ENCODE measurements at regions not wholly inside any gene's neighbourhood (a gene's known extent, or its start where the extent isn't known, plus 50 kb on each side); places are given as distances from the start of the nearest gene placed in this dataset.

DNA sequence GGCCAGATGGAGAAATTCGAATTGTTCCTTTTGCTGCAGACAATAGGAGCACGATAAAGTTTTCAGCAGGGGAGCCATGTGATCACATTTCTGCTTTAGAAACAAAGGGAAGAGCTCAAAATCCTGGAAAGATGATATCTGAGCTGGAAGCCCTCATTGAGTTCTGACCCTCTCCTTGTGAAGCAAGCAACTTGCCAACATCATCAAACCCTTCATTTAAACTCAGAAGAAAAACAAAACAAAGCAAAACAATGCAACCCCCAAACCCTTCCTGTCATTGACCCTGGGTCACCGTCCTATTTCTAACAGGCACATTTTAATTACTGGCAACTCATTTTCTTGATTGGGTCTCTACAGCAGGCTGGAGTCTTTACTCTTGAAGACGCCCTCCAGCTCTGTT lies 198.3 kb upstream of the ZNF32 start:
- TF ChIP-seq, protein P1, sequence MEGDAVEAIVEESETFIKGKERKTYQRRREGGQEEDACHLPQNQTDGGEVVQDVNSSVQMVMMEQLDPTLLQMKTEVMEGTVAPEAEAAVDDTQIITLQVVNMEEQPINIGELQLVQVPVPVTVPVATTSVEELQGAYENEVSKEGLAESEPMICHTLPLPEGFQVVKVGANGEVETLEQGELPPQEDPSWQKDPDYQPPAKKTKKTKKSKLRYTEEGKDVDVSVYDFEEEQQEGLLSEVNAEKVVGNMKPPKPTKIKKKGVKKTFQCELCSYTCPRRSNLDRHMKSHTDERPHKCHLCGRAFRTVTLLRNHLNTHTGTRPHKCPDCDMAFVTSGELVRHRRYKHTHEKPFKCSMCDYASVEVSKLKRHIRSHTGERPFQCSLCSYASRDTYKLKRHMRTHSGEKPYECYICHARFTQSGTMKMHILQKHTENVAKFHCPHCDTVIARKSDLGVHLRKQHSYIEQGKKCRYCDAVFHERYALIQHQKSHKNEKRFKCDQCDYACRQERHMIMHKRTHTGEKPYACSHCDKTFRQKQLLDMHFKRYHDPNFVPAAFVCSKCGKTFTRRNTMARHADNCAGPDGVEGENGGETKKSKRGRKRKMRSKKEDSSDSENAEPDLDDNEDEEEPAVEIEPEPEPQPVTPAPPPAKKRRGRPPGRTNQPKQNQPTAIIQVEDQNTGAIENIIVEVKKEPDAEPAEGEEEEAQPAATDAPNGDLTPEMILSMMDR (IDR thresholded peaks at IDR 0.05) = no peak
- TF ChIP-seq POLR2A (IDR thresholded peaks at IDR 0.05; ENCODE audit: low read depth) (no peak), POLR2AphosphoS5 (IDR thresholded peaks at IDR 0.05) (no peak), EP300 (IDR thresholded peaks at IDR 0.05) (no peak)

DNA sequence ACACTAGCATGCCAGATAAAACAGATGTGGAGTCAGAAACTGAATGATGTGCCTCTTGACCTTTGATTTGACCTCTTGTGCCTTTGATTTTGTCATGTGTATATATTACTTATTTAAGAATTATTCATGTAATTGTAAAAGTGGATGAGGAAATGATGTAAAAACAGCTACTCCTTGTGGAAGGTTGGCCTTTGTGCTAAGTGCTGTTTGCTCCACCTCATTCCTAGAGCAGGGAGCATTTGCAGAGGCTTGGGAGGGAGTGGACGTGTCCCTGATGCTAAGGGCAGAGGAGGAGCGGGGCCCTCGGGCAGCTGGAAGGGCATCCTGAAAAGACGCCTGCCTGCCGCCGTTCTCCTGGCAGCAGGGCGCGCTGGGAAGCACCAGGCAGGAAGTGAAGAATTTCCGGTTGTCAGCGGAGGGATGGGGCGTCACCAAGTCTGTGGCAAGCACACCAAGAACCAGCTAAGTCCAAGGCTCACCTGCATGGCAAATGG lies 197.6 kb upstream of the ZNF32 start:
- H3K27me3 ChIP-seq = no peaks in the 10 kb centered on the region
- H3K4me3 ChIP-seq = no peak overlapping the region
- intact Hi-C loops (cut with DNase I) = no loop called here
- H3K36me3 ChIP-seq = no peaks in the 10 kb centered on the region
- WGBS = 65% methylated on average over 11 of the region's 11 CpGs
- peak; percentile 82 for DNase-seq (ENCODE audit: extremely low spot score)
- H3K4me1 ChIP-seq = peaks cover 11 to 25% (median 17%) of the 10 kb centered on the region in 4 donors
- H3K9me3 ChIP-seq = no peaks in the 10 kb centered on the region
- TF ChIP-seq POLR2AphosphoS5 (IDR thresholded peaks at IDR 0.05) (peak; percentile 46 to 53), POLR2A (IDR thresholded peaks at IDR 0.05; ENCODE audit: low read depth) (no peak)
- peak overlapping the region; percentile 18 to 64 (median 28) for H3K27ac ChIP-seq (replicated peaks in 1 of 4)

More for the DNA sequence above, 198.3 kb upstream of the ZNF32 start:
- H3K9me3 ChIP-seq = no peaks in the 10 kb centered on the region
- peak overlapping the region in 3 of 4 donors; percentile 26 to 64 (median 29) for H3K27ac ChIP-seq (replicated peaks in 1 of 4)
- H3K36me3 ChIP-seq = no peaks in the 10 kb centered on the region
- peaks cover 11 to 25% (median 17%) of the 10 kb centered on the region in 4 donors for H3K4me1 ChIP-seq
- intact Hi-C loops (cut with DNase I) = no loop called here
- 66% methylated on average over 4 of the region's 4 CpGs for WGBS
- no peaks in the 10 kb centered on the region for H3K27me3 ChIP-seq
- no peak for DNase-seq (ENCODE audit: extremely low spot score)
- no peak overlapping the region for H3K4me3 ChIP-seq

DNA sequence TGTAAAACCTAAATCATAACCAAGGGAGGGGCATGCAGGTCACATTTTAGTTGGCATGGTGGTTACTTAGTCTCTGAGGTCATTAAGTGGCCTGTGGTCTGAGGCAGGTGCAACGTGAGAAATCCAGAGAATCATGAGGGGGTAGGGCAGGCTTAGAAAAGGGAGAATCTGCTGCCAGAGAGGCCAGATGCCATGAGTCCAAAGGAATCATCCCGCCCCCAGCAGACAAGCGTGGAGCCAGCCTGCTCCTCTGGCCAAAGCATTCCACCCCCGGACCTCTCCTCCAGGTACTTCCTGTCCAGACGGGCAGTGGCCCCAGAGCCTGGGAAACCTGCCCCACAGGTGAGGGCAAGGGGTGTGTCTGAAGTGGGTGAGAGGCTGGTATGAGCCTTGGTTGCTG lies 196.4 kb upstream of the ZNF32 start:
- H3K36me3 ChIP-seq = no peaks in the 10 kb centered on the region
- peaks cover 11 to 25% (median 17%) of the 10 kb centered on the region in 4 donors for H3K4me1 ChIP-seq
- H3K4me3 ChIP-seq = no peak overlapping the region
- no peak for TF ChIP-seq POLR2AphosphoS5 (IDR thresholded peaks at IDR 0.05)
- TF ChIP-seq, protein P1 (IDR thresholded peaks at IDR 0.05) = no peak
- no peak for TF ChIP-seq EP300 (IDR thresholded peaks at IDR 0.05)
- TF ChIP-seq POLR2A (IDR thresholded peaks at IDR 0.05; ENCODE audit: low read depth) = no peak
- DNase-seq (ENCODE audit: extremely low spot score) = no peak
- H3K27me3 ChIP-seq = no peaks in the 10 kb centered on the region
- H3K9me3 ChIP-seq = no peaks in the 10 kb centered on the region
- intact Hi-C loops (cut with DNase I) = no loop called here
- H3K27ac ChIP-seq (replicated peaks in 1 of 4) = peak overlapping the region in 1 of 4 donors; percentile 25
- WGBS = 94% methylated on average over 5 of the region's 5 CpGs

DNA sequence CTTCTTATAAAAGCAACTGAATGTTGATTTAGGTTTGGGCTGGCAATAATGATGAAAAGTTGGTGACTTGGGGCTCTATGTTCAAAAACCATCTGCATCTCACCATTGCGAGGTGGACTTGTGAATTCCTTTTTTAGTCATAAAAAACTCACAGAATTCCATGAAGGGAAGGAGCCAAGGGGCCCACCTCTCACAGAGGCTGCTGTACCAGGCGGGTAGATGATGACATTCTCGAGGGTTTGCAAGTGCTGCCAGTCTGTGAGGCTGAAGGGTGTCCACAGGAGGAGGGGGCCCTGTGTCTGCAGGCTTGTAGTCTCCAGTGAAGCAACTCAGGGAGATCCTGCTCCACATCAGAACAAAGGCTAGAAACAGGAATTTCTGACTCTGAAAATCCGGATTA lies 195.5 kb upstream of the ZNF32 start:
- TF ChIP-seq POLR2A (IDR thresholded peaks at IDR 0.05; ENCODE audit: low read depth) (no peak), EP300 (IDR thresholded peaks at IDR 0.05) (no peak), POLR2AphosphoS5 (IDR thresholded peaks at IDR 0.05) (no peak)
- TF ChIP-seq, protein P1 (IDR thresholded peaks at IDR 0.05) = no peak
- Histone ChIP-seq H3K27ac (replicated peaks in 1 of 4) (no peak overlapping the region), H3K9me3 (no peaks in the 10 kb centered on the region), H3K27me3 (no peaks in the 10 kb centered on the region), H3K36me3 (no peaks in the 10 kb centered on the region), H3K4me3 (no peak overlapping the region), H3K4me1 (peaks cover 11 to 25% (median 17%) of the 10 kb centered on the region in 4 donors)
- intact Hi-C loops (cut with DNase I) = no loop called here
- WGBS = 93% methylated on average over 4 of the region's 4 CpGs
- DNase-seq (ENCODE audit: extremely low spot score) = no peak

DNA sequence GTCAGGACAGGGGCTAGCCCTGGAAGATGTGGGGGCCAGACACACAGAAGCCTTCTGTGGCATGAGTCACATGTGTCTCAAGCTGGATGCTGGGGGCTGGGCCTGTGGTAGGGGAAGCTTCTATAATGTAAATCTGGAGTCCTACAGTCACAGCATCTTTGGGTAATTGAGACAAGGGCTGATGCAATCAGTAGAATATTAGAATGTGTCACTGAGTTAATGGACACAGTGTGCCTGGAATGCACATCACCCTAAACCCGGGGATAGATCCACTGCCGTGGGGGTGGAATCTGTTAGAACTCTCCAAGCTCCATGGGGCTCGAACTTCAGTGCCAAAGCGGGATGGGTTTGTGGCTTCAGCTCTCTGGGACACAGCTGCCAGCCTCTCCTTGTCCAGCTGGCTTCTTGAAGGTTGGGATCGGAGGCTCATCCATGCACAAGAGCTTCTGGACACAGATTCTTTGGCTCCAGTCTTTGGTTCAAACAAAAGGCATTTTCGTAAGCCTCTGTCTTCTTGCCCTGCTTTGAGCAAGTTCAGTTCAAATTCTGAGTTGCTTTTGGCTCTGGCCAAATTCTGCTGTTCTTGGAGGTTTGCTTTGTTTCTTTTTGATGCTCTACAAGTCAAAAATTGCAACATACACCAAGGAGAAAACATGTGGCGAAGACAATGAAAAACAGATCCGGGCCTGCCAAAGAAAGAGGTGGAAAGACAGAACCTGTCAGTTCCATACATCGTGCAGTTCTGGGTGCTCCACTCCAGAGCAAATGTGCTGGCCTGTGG lies 194.8 kb upstream of the ZNF32 start:
- peak overlapping the region in 3 of 4 donors; percentile 14 to 55 (median 52) for H3K27ac ChIP-seq (replicated peaks in 1 of 4)
- intact Hi-C loops (cut with DNase I) = no loop called here

More for the DNA sequence above, 194.8 kb upstream of the ZNF32 start:
- no peak overlapping the region for H3K4me3 ChIP-seq
- 72% methylated on average over 9 of the region's 9 CpGs for WGBS
- H3K4me1 ChIP-seq = peaks cover 11 to 25% (median 17%) of the 10 kb centered on the region in 4 donors
- peak; percentile 94 for DNase-seq (ENCODE audit: extremely low spot score)
- no peaks in the 10 kb centered on the region for H3K9me3 ChIP-seq
- no peaks in the 10 kb centered on the region for H3K36me3 ChIP-seq
- TF ChIP-seq POLR2A (IDR thresholded peaks at IDR 0.05; ENCODE audit: low read depth) (no peak), EP300 (IDR thresholded peaks at IDR 0.05) (no peak), POLR2AphosphoS5 (IDR thresholded peaks at IDR 0.05) (no peak)
- TF ChIP-seq, protein P1 (IDR thresholded peaks at IDR 0.05) = no peak
- no peaks in the 10 kb centered on the region for H3K27me3 ChIP-seq
